T-helper 2 cell treated with Interferon-gamma antibody and Interleukin-4, amounts not matched to agents 100 ng/mL and 5 ng/mL, for 36 hours (primary cell): ENCODE measurements at regions not wholly inside any gene's neighbourhood (a gene's known extent, or its start where the extent isn't known, plus 50 kb on each side); places are given as distances from the start of the nearest gene placed in this dataset.
"Not testable (repeated sequence)": the region's sequence is repeated elsewhere in the genome, so short reads cannot be mapped to it uniquely, and the experiment has no call there.

Experiments
- intact Hi-C: fragments of 100-400 bp; cut with micrococcal nuclease; formaldehyde crosslinking; loops from one replicate; pipeline ENCODE4 v1.15.1; 2023

GRCh38 chr12:116429826-116430360 is 129.3 kb upstream of the MAP1LC3B2 start:
- intact Hi-C loops = no loop called here

GRCh38 chr12:116430911-116431565 is 128.1 kb upstream of the MAP1LC3B2 start:
- intact Hi-C loops = no loop called here

GRCh38 chr12:116431677-116432300 is 127.4 kb upstream of the MAP1LC3B2 start:
- intact Hi-C loops = no loop called here

GRCh38 chr12:116432314-116432750 is 126.8 kb upstream of the MAP1LC3B2 start:
- intact Hi-C loops = no loop called here

GRCh38 chr12:116433249-116433648 is 125.9 kb upstream of the MAP1LC3B2 start:
- intact Hi-C loops = no loop called here

GRCh38 chr12:116434155-116435011 is 124.8 kb upstream of the MAP1LC3B2 start:
- intact Hi-C loops = no loop called here

- intact Hi-C loops = no loop called here
Observed at GRCh38 chr12:116435984-116436383, 123.2 kb upstream of the MAP1LC3B2 start.

GRCh38 chr12:116436561-116437249 is 122.5 kb upstream of the MAP1LC3B2 start:
- intact Hi-C loops = no loop called here

GRCh38 chr12:116441292-116441691 is 117.9 kb upstream of the MAP1LC3B2 start:
- intact Hi-C loops = no loop called here

- intact Hi-C loops = no loop called here
Observed at GRCh38 chr12:116442304-116442703, 116.9 kb upstream of the MAP1LC3B2 start.

GRCh38 chr12:116442946-116443345 is 116.2 kb upstream of the MAP1LC3B2 start:
- intact Hi-C loops = no loop called here

GRCh38 chr12:116443821-116444589 is 115.2 kb upstream of the MAP1LC3B2 start:
- intact Hi-C loops = no loop called here

GRCh38 chr12:116444590-116444943 is 114.6 kb upstream of the MAP1LC3B2 start:
- intact Hi-C loops = no loop called here

- intact Hi-C loops = no loop called here
Observed at GRCh38 chr12:116448165-116448739, 110.9 kb upstream of the MAP1LC3B2 start.

GRCh38 chr12:116450406-116450910 is 108.7 kb upstream of the MAP1LC3B2 start:
- intact Hi-C loops = no loop called here

- intact Hi-C loops = not testable (repeated sequence)
Observed at GRCh38 chr12:116452975-116453374, 106.2 kb upstream of the MAP1LC3B2 start.

GRCh38 chr12:116453631-116454030 is 105.5 kb upstream of the MAP1LC3B2 start:
- intact Hi-C loops = no loop called here

GRCh38 chr12:116454076-116454475 is 105.1 kb upstream of the MAP1LC3B2 start:
- intact Hi-C loops = no loop called here

GRCh38 chr12:116454950-116455447 is 104.2 kb upstream of the MAP1LC3B2 start:
- intact Hi-C loops = no loop called here
